ENCODE measurements at regions not wholly inside any gene's neighbourhood (a gene's known extent, or its start where the extent isn't known, plus 50 kb on each side); places are given as distances from the start of the nearest gene placed in this dataset.

GRCh38 chr1:118716775-118717174 lies 271.4 kb downstream of the TBX15 start:
- TF ChIP-seq, protein P1, sequence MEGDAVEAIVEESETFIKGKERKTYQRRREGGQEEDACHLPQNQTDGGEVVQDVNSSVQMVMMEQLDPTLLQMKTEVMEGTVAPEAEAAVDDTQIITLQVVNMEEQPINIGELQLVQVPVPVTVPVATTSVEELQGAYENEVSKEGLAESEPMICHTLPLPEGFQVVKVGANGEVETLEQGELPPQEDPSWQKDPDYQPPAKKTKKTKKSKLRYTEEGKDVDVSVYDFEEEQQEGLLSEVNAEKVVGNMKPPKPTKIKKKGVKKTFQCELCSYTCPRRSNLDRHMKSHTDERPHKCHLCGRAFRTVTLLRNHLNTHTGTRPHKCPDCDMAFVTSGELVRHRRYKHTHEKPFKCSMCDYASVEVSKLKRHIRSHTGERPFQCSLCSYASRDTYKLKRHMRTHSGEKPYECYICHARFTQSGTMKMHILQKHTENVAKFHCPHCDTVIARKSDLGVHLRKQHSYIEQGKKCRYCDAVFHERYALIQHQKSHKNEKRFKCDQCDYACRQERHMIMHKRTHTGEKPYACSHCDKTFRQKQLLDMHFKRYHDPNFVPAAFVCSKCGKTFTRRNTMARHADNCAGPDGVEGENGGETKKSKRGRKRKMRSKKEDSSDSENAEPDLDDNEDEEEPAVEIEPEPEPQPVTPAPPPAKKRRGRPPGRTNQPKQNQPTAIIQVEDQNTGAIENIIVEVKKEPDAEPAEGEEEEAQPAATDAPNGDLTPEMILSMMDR (IDR thresholded peaks at IDR 0.05) = no peak
- TF ChIP-seq POLR2AphosphoS5 (IDR thresholded peaks at IDR 0.05) = no peak
